Keratinocyte (primary cell): ENCODE measurements at regions not wholly inside any gene's neighbourhood (a gene's known extent, or its start where the extent isn't known, plus 50 kb on each side); places are given as distances from the start of the nearest gene placed in this dataset.

Experiments
- CTCF ChIP-seq, 3 experiments: IDR thresholded peaks in 1 of 3; conservative IDR thresholded peaks in 1 of 3; optimal IDR thresholded peaks in 1 of 3; 2 replicates in 2 of 3; 3 replicates in 1 of 3; pipeline versions ENCODE3 to v1.5.1; 2011; ENCODE audit warnings: low read length in 3 of 3, mild to moderate bottlenecking in 3 of 3, moderate library complexity in 2 of 3, control low read depth in 1 of 3, inconsistent platforms in 1 of 3; ENCODE audit not compliant: insufficient read depth in 2 of 3; ENCODE audit errors: extremely low read depth in 1 of 3
- EZH2 ChIP-seq: IDR thresholded peaks from one replicate; pipeline ENCODE4 v1.6.1; 2012; ENCODE audit warnings: inconsistent platforms, mild to moderate bottlenecking, low read length, moderate library complexity

GRCh38 chr5:28788954-28789353, 1750.6 kb upstream of the CDH9 start:
- TF ChIP-seq EZH2 = no peak
- no peak for TF ChIP-seq CTCF (optimal IDR thresholded peaks at IDR 0.05 in 1 of 3, IDR thresholded peaks at IDR 0.05 in 1 of 3, conservative IDR thresholded peaks at IDR 0.05 in 1 of 3; ENCODE audit: extremely low read depth in 1 of 3, insufficient read depth in 2 of 3, low read length in 3 of 3)
